Esophagus muscularis mucosa (tissue), 4 donors: ENCODE measurements at regions not wholly inside any gene's neighbourhood (a gene's known extent, or its start where the extent isn't known, plus 50 kb on each side); places are given as distances from the start of the nearest gene placed in this dataset.

Experiments used
- CTCF ChIP-seq, 3 experiments: fragments of 200-600 bp in 2 of 3; fragments of 450-650 bp in 1 of 3; sonication (generic) in 2 of 3; IDR thresholded peaks; one replicate each; pipeline ENCODE4 v1.5.1; 2017 to 2019; ENCODE audit warnings: antibody characterized with exemption in 3 of 3, mild to moderate bottlenecking in 2 of 3, moderate library complexity in 1 of 3
- EP300 ChIP-seq: sonication (generic); formaldehyde crosslinking; IDR thresholded peaks from one replicate; pipeline ENCODE4 v1.6.1; 2017; ENCODE audit warnings: antibody characterized with exemption
- POLR2A ChIP-seq: fragments of 450-650 bp; IDR thresholded peaks from one replicate; pipeline ENCODE4 v1.6.1; 2017; ENCODE audit warnings: antibody characterized with exemption, moderate library complexity, mild to moderate bottlenecking, low read depth
- POLR2AphosphoS5 ChIP-seq, 2 donors: sonication (generic); formaldehyde crosslinking; IDR thresholded peaks; one replicate each; pipeline ENCODE4 v1.6.1; 2017; ENCODE audit warnings: antibody characterized with exemption in 2 of 2

GRCh38 chr5:147092044-147092443 lies 142.8 kb upstream of the STK32A start:
- no peak for TF ChIP-seq CTCF (IDR thresholded peaks at IDR 0.05)
- no peak for TF ChIP-seq POLR2A
- no peak for TF ChIP-seq POLR2AphosphoS5 (IDR thresholded peaks at IDR 0.05)
- TF ChIP-seq EP300: no peak
